ENCODE measurements at regions not wholly inside any gene's neighbourhood (a gene's known extent, or its start where the extent isn't known, plus 50 kb on each side); places are given as distances from the start of the nearest gene placed in this dataset.

GRCh38 chrX:20527558-20528011 lies 260.9 kb upstream of the RPS6KA3 start:
- no peak for DNase-seq (ENCODE audit: extremely low read depth in 1 of 2, low read depth in 1 of 2)

GRCh38 chrX:20527041-20527440 lies 260.3 kb upstream of the RPS6KA3 start:
- no peak for DNase-seq (ENCODE audit: extremely low read depth in 1 of 2, low read depth in 1 of 2)

GRCh38 chrX:20523626-20524312 lies 257.1 kb upstream of the RPS6KA3 start:
- DNase-seq (ENCODE audit: extremely low read depth in 1 of 2, low read depth in 1 of 2): no peak

GRCh38 chrX:20522420-20522819 lies 255.7 kb upstream of the RPS6KA3 start:
- DNase-seq (ENCODE audit: extremely low read depth in 1 of 2, low read depth in 1 of 2): no peak

- no peak for DNase-seq (ENCODE audit: extremely low read depth in 1 of 2, low read depth in 1 of 2)
Observed at GRCh38 chrX:20521222-20521621, 254.5 kb upstream of the RPS6KA3 start.

- no peak for DNase-seq (ENCODE audit: extremely low read depth in 1 of 2, low read depth in 1 of 2)
Observed at GRCh38 chrX:20519826-20520225, 253.1 kb upstream of the RPS6KA3 start.

- DNase-seq (ENCODE audit: extremely low read depth in 1 of 2, low read depth in 1 of 2): no peak
Observed at GRCh38 chrX:20519146-20519545, 252.4 kb upstream of the RPS6KA3 start.

GRCh38 chrX:20517565-20517964 lies 250.9 kb upstream of the RPS6KA3 start:
- DNase-seq (ENCODE audit: extremely low read depth in 1 of 2, low read depth in 1 of 2): no peak

- peak; percentile 23 to 27 for DNase-seq (ENCODE audit: extremely low read depth in 1 of 2, low read depth in 1 of 2)
Observed at GRCh38 chrX:20515841-20516461, 249.2 kb upstream of the RPS6KA3 start.

- no peak for DNase-seq (ENCODE audit: extremely low read depth in 1 of 2, low read depth in 1 of 2)
Observed at GRCh38 chrX:20514358-20514757, 247.6 kb upstream of the RPS6KA3 start.

GRCh38 chrX:20513185-20513584 lies 246.5 kb upstream of the RPS6KA3 start:
- no peak for DNase-seq (ENCODE audit: extremely low read depth in 1 of 2, low read depth in 1 of 2)

GRCh38 chrX:20511792-20512191 lies 245.1 kb upstream of the RPS6KA3 start:
- DNase-seq (ENCODE audit: extremely low read depth in 1 of 2, low read depth in 1 of 2): no peak

GRCh38 chrX:20507901-20508620 lies 241.4 kb upstream of the RPS6KA3 start:
- no peak for DNase-seq (ENCODE audit: extremely low read depth in 1 of 2, low read depth in 1 of 2)

GRCh38 chrX:20506739-20507138 lies 240.0 kb upstream of the RPS6KA3 start:
- DNase-seq (ENCODE audit: extremely low read depth in 1 of 2, low read depth in 1 of 2): no peak

- no peak for DNase-seq (ENCODE audit: extremely low read depth in 1 of 2, low read depth in 1 of 2)
Observed at GRCh38 chrX:20500949-20501348, 234.2 kb upstream of the RPS6KA3 start.

- DNase-seq (ENCODE audit: extremely low read depth in 1 of 2, low read depth in 1 of 2): no peak
Observed at GRCh38 chrX:20500171-20500865, 233.6 kb upstream of the RPS6KA3 start.

- no peak for DNase-seq (ENCODE audit: extremely low read depth in 1 of 2, low read depth in 1 of 2)
Observed at GRCh38 chrX:20499763-20500162, 233.1 kb upstream of the RPS6KA3 start.

GRCh38 chrX:20498851-20499635 lies 232.3 kb upstream of the RPS6KA3 start:
- DNase-seq (ENCODE audit: extremely low read depth in 1 of 2, low read depth in 1 of 2): no peak

- DNase-seq (ENCODE audit: extremely low read depth in 1 of 2, low read depth in 1 of 2): no peak
Observed at GRCh38 chrX:20495575-20495974, 228.9 kb upstream of the RPS6KA3 start.

GRCh38 chrX:20488473-20488872 lies 221.8 kb upstream of the RPS6KA3 start:
- DNase-seq (ENCODE audit: extremely low read depth in 1 of 2, low read depth in 1 of 2): no peak

GRCh38 chrX:20487227-20487626 lies 220.5 kb upstream of the RPS6KA3 start:
- DNase-seq (ENCODE audit: extremely low read depth in 1 of 2, low read depth in 1 of 2): no peak
